Adrenal gland (tissue), 9 donors: ENCODE measurements at regions not wholly inside any gene's neighbourhood (a gene's known extent, or its start where the extent isn't known, plus 50 kb on each side); places are given as distances from the start of the nearest gene placed in this dataset.
A peak's percentile ranks its signal among the peaks of the same experiment; 100 is the strongest.

Experiments used
- DNase-seq, 7 donors: peaks; one replicate each; pipeline ENCODE4 v3.0.0-alpha.2; 2019 to 2020
- H3K27ac ChIP-seq, 5 donors: fragments of 200-600 bp; sonication (generic) in 4 of 5; 1 replicate in 3 of 5; 2 replicates in 2 of 5; pipeline versions ENCODE4 v1.5.1 to v1.8.0; 2016 to 2020; ENCODE audit warnings: mild to moderate bottlenecking in 1 of 5
- H3K27me3 ChIP-seq: fragments of 200-600 bp; 2 replicates; pipeline ENCODE4 v1.8.0; 2021
- H3K36me3 ChIP-seq, 2 donors: fragments of 200-600 bp; replicated peaks in 1 of 2; 1 replicate in 1 of 2; 2 replicates in 1 of 2; pipeline versions ENCODE4 v1.5.1 to v1.8.0; 2018 to 2022
- H3K4me1 ChIP-seq, 2 donors: fragments of 200-600 bp; replicated peaks in 1 of 2; 1 replicate in 1 of 2; 2 replicates in 1 of 2; pipeline versions ENCODE4 v1.5.1 to v1.8.0; 2018 to 2021
- H3K4me3 ChIP-seq, 4 donors: fragments of 200-600 bp; sonication (generic) in 3 of 4; one replicate each; pipeline ENCODE4 v1.5.1; 2016 to 2018
- H3K9me3 ChIP-seq, 3 donors: fragments of 200-600 bp; sonication (generic) in 1 of 3; replicated peaks in 1 of 3; 1 replicate in 2 of 3; 2 replicates in 1 of 3; pipeline versions ENCODE4 v1.5.1 to v1.8.0; 2016 to 2021
- CTCF ChIP-seq, 6 experiments: fragments of 450-650 bp in 4 of 6; fragments of 200-600 bp in 2 of 6; sonication (generic) in 1 of 6; IDR thresholded peaks; 1 replicate in 5 of 6; 2 replicates in 1 of 6; pipeline versions ENCODE4 v1.5.1 to v1.8.0; 2016 to 2021; ENCODE audit warnings: antibody characterized with exemption in 6 of 6, mild to moderate bottlenecking in 2 of 6, moderate library complexity in 1 of 6
- POLR2A ChIP-seq, 2 donors: fragments of 450-650 bp; IDR thresholded peaks; one replicate each; pipeline ENCODE4 v1.6.1; 2017; ENCODE audit warnings: antibody characterized with exemption in 2 of 2, mild to moderate bottlenecking in 2 of 2, moderate library complexity in 1 of 2
- WGBS, 4 donors: extraction: QIAGEN DNeasy Blood & Tissue Kit in 2 of 4; methylation state at CpG; one replicate each; pipeline versions ENCODE4 v1.1.5 to v1.1.7; 2013 to 2017; 5-methylcytosine and 5-hydroxymethylcytosine counted together
- intact Hi-C, 2 donors: fragments of 100-400 bp; cut with DNase I; formaldehyde crosslinking; loops; one replicate each; pipeline versions ENCODE4 v1.14.1 to v1.15.0; 2022 to 2023
- donor health status: healthy with polysubstance abuse.
- donor health status: Bipolar disorder and iron deficiency.
- donor health status: DM: yes; HTN: yes; CAD: no.
- donor health status: DM: no; HTN: no; CAD: no.
- donor health status: DM: no; HTN: no; CAD: no.

- 86 to 100% (median 92%) methylated on average over 1 of the region's 1 CpG for WGBS, 4 donors
- intact Hi-C loops: no loop called here
- no peaks in the 10 kb centered on the region for H3K27me3 ChIP-seq
- no peak overlapping the region for H3K4me3 ChIP-seq
- no peak overlapping the region for H3K27ac ChIP-seq
- H3K36me3 ChIP-seq: no peaks in the 10 kb centered on the region
- no peak for DNase-seq
- TF ChIP-seq POLR2A (IDR thresholded peaks at IDR 0.05) (no peak), CTCF (IDR thresholded peaks at IDR 0.05) (no peak)
- no peaks in the 10 kb centered on the region for H3K9me3 ChIP-seq
- H3K4me1 ChIP-seq: no peaks in the 10 kb centered on the region
These were observed 1390.7 kb downstream of the SLITRK5 start for GRCh38 chr13:89061821-89062220.

- no peak overlapping the region for H3K27ac ChIP-seq
- no peaks in the 10 kb centered on the region for H3K4me1 ChIP-seq
- H3K27me3 ChIP-seq: no peaks in the 10 kb centered on the region
- peak in 5 of 7 donors; percentile 7 to 25 (median 18) for DNase-seq
- H3K9me3 ChIP-seq: no peaks in the 10 kb centered on the region
- no peak for TF ChIP-seq POLR2A (IDR thresholded peaks at IDR 0.05)
- TF ChIP-seq CTCF (IDR thresholded peaks at IDR 0.05): peak; percentile 36 to 63 (median 45)
- intact Hi-C loops: no loop called here
- WGBS, 4 donors: 34 to 37% (median 36%) methylated on average over 9 of the region's 9 CpGs
- no peaks in the 10 kb centered on the region for H3K36me3 ChIP-seq
- no peak overlapping the region for H3K4me3 ChIP-seq
These were observed 1395.8 kb downstream of the SLITRK5 start for GRCh38 chr13:89066868-89067466.

GRCh38 chr13:89072979-89073378 lies 1401.8 kb downstream of the SLITRK5 start:
- no peaks in the 10 kb centered on the region for H3K9me3 ChIP-seq
- WGBS, 4 donors: 61 to 90% (median 71%) methylated on average over 1 of the region's 1 CpG
- H3K4me3 ChIP-seq: no peak overlapping the region
- intact Hi-C loops: no loop called here
- DNase-seq: no peak
- no peaks in the 10 kb centered on the region for H3K4me1 ChIP-seq
- H3K36me3 ChIP-seq: no peaks in the 10 kb centered on the region
- TF ChIP-seq POLR2A (IDR thresholded peaks at IDR 0.05) (no peak), CTCF (IDR thresholded peaks at IDR 0.05) (no peak)
- no peaks in the 10 kb centered on the region for H3K27me3 ChIP-seq
- H3K27ac ChIP-seq: no peak overlapping the region

GRCh38 chr13:89076622-89077021 lies 1405.5 kb downstream of the SLITRK5 start:
- Histone ChIP-seq H3K36me3 (no peaks in the 10 kb centered on the region), H3K9me3 (no peaks in the 10 kb centered on the region), H3K27me3 (no peaks in the 10 kb centered on the region), H3K4me1 (no peaks in the 10 kb centered on the region), H3K4me3 (no peak overlapping the region), H3K27ac (no peak overlapping the region)
- no peak for TF ChIP-seq CTCF (IDR thresholded peaks at IDR 0.05)
- no peak for TF ChIP-seq POLR2A (IDR thresholded peaks at IDR 0.05)
- 86 to 91% (median 89%) methylated on average over 2 of the region's 2 CpGs for WGBS, 4 donors
- no peak for DNase-seq
- intact Hi-C loops: no loop called here
